GM19238 (cell line): ENCODE measurements at regions not wholly inside any gene's neighbourhood (a gene's known extent, or its start where the extent isn't known, plus 50 kb on each side); places are given as distances from the start of the nearest gene placed in this dataset.

ENCODE experiments used
- DNase-seq: peaks from one replicate; pipeline ENCODE4 v3.0.0; 2011; ENCODE audit warnings: low spot score; ENCODE audit not compliant: insufficient read length

DNA sequence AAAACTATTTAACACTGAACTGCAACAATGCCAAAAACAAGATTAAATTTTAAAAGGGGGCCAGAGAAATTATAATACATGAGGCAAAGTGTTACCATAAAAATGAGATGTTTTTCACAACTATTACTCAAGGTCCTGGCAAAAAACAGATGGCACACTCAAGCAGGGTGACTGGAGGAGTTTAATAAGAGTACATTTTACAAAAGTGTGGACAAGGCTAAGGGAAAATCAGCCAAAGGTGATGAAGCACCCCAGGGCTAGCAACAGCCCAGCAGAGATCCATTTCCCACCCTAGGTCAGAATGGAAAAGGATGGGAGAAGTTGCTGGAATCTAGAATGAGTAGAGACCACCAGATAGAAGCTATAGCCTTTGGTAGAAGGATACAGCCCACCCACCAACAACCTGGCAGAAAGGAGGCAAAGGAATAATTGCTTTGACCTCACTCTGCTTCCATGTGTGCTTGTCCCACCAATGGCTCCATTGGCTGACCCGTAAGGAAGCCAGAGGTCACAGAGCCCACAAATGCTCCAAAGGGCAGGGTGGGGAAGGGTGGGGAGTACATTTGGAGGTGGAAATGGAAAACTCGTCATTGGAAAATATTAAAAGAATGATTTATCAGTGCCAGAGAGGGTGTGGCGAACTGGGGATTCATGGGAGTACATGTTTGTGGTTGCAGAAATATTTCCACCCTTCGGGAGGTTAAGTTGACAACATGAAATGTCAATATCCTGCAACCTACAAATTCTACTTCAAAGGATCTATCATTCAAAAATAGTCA, 161.0 kb upstream of the UBE2E2 start:
- DNase-seq, result no peak

DNA sequence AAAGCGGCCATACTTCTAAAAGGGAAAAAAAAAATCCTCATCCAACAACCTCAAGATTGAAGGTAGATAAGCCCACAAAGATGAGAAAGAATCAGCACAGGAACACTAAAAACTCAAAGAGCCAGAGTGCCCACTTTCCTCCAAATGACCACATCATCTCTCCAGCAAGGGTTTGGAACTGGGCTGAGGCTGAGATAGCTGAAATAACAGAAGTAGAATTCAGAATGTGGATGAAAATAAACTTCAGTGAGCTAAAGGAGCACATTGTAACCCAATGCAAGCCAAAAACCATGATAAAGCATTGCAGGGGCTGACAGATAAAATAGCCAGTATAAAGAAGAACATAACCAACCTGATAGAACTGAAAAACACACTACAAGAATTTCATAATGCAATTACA, 158.7 kb upstream of the UBE2E2 start:
- DNase-seq, result no peak

- DNase-seq, result no peak
These were observed 156.6 kb upstream of the UBE2E2 start for GRCh38 chr3:23046536-23046935.

DNA sequence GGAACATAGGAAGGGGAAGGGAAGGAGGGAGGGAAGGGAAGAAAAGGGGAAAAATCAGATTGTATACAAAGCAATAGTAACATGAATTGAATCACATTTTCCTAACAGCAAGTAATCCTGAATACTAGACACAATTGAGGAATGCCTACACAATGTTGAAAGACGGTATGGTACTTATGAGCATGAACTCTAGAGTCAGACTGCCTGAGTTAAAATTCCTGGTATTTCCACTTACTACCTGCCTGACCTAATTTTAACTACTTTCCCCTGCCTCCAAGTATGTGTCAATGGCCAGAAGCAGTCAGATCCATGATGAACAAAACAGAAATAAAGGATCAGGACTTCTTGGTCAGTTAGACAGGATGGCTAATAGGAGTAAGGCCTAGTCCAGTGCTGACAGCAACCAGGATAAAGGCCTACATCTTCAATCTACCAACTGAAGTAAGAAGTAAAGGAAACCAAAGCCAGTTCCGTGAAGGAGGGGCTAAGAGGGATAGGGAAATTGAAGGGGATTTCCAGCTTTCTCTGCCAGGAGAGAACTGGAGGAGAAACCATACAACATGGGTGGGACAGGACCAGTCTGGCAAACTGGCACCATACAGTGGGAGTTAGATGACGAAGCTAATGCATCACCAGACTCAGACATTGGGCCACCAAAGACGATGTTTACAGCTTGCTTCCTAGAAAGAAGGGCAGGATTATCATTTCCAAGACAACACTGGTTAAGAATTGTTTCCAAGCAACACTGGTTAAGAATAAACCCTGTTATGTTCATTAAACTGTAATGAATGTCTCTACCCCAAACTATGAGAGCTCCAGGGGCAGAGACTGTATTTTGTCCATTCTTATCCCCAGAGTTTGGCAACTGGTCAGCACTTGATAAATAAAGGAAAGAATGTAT, 151.6 kb upstream of the UBE2E2 start:
- no peak for DNase-seq

DNA sequence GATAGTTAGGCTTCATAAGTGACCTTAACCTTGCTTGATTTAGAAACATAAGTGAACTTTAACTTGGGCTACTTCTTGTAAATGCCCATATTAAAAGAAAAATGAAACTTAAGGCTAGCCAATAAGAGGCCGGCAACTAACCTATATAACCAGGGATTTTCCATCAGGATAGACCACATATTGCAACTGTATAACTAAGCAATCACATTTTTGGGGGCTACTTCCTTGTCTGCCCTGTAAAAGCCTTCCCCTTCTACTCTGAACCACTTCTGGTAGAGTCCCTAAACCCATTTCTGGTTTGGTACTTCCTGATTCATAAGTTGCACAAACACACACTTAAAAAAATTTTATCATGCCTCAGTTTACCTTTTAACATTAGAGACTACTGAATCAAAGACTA, 150.9 kb upstream of the UBE2E2 start:
- DNase-seq, result no peak

GRCh38 chr3:23052620-23053019, 150.5 kb upstream of the UBE2E2 start:
- DNase-seq, result no peak

DNA sequence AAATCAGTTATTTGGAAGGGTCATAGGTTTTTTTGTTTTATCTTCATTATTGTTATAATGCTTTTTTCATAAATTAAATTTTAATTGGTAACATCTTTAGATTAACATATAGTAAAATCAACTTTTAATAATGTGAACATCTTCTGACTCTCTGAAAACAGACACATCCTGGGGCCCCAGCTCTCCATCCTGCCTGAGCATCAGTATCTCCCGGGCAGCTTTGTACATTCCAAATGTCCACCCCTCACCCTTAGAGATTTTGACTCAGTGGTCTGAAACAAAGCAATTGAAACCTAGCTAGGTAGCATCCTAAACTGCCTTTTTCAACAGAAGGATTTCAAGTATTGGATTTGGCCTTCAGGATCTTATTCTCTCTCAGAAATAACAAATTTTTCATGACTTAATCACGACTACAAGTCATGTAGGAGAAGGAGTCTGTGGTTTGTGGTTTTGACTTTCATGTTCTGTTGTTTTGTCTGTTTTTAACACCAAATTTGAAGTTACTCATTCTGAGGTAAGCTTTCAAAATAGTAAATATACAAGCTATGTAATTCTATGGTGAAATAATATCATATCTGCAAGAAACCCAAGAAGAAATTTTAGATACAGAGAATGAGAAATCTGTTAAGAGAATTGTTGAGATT, 147.3 kb upstream of the UBE2E2 start:
- DNase-seq, result no peak

- no peak for DNase-seq
These were observed 140.5 kb upstream of the UBE2E2 start for GRCh38 chr3:23062582-23062981.

GRCh38 chr3:23062982-23063381, 140.1 kb upstream of the UBE2E2 start:
- DNase-seq, result no peak

- DNase-seq, result no peak
These were observed 136.0 kb upstream of the UBE2E2 start for GRCh38 chr3:23067116-23067515.

- DNase-seq, result no peak
These were observed 135.0 kb upstream of the UBE2E2 start for GRCh38 chr3:23068016-23068728.

DNA sequence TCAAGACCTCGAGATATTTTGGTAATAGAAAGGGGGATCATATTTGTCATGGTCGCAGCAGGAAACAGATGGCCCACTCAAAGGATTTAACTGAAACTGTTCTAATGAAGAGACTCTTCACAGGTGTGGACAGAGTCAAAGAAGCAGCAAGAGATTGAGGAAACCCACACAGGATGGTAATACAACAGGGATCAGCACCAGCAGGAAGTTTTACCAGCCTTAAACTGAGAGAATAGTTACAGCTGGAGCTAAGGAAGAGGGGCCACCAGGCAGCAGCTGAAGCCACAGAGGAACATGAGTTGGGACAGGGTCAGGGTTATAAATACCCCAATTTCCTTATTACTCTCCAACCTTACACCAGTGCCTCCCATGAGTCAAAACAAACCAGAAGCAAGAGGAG, 131.8 kb upstream of the UBE2E2 start:
- DNase-seq, result no peak

DNA sequence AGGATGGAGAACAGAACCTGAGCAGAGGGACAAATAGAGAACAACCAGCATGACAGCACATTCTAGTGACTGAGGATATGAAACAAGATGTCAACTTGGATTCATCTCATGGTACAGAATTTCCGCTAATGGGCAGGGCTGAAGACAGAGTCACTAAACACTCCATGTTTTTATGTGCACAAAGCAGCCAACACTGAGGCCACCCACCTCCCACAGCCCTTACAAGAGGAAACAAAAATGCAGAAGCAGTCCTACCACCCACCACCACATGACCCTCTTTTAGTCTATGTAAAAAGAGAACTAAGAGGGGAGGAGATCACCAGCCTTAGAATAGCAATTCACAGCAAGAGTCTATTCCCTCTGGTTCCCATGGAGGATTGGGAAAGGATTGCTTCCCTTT, 131.4 kb upstream of the UBE2E2 start:
- no peak for DNase-seq

GRCh38 chr3:23072693-23073092, 130.4 kb upstream of the UBE2E2 start:
- DNase-seq, result no peak

- DNase-seq, result no peak
These were observed 129.3 kb upstream of the UBE2E2 start for GRCh38 chr3:23073724-23074305.

GRCh38 chr3:23075496-23075895, 127.6 kb upstream of the UBE2E2 start:
- no peak for DNase-seq

GRCh38 chr3:23076437-23076836, 126.7 kb upstream of the UBE2E2 start:
- DNase-seq, result no peak

DNA sequence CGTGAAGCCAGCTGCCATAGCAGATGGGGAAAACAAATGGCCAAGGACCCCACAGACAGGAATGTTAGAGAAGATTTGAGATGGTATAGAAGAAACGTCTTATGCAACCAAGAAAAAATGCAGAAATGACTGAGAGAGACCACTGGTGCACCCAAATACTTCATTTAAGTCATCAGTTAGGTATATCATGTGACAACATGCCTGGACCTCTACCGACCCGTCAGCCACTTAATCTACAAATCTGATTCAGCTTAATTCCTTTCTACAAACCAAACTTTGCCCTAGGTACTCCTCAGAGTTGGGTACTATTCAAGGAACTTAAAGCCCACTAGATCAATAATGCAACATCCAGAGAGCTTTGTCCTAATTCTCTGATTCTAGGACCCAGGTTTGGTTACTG, 126.0 kb upstream of the UBE2E2 start:
- DNase-seq, result no peak

DNA sequence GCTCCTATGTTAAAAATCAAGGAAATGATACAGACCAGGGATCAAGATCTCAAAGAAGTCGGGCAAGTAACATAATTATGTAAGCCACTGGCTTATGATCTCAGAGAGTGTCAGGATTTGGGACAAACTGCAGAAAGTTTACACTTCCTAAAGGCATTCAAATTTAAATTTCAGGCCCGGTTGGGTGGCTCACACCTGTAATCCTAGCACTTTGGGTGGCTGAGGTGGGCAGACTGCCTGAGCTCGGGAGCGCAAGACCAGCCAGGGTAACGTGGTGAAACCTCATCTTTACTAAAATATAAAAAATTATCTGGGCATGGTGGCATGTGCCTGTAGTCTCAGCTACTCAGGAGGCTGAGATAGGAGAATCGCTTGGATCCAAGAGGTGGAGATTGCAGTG, 124.4 kb upstream of the UBE2E2 start:
- no peak for DNase-seq

GRCh38 chr3:23079976-23080375, 123.2 kb upstream of the UBE2E2 start:
- no peak for DNase-seq

DNA sequence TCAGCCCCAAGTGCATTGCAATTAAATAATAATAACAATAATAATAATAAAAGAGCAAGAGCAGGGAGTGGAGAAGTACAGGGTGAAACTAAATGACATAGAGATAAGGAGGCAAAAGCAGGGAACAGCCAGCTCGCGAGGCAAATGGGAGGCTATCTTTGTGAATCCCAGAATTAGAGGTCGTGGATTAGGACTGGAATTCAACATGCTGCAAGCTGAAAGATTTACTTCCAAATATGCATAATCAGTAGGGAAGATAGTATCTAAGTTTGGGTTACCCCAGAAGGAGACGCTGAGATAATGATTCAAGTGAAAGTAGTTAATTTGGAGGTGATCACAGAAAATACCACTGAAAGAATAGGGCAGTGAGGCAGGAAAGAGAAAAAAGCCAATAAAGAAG, 119.4 kb upstream of the UBE2E2 start:
- DNase-seq, result no peak
